ENCODE measurements at regions not wholly inside any gene's neighbourhood (a gene's known extent, or its start where the extent isn't known, plus 50 kb on each side); places are given as distances from the start of the nearest gene placed in this dataset.

DNA sequence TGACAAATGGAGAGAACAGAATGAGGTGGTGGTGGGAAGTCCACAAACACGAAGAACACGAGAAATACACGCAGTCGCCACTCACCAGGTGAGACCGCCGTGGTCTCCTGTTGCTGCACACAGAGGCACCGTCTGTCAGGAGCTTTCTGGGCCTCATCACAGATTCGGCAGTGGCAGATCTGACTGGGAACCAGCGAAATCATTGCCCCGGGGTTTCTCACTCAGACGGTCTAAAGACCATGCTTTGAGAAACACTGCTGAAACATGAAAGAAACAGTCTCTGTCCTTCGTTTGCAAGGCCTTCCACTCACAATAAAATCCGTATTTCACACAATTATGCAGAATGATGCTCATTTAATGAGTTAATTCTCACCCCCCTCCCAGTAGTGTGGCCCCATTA, 130.9 kb upstream of the AFDN start:
- H2AFZ ChIP-seq (replicated peaks; ENCODE audit: low read length, poor library complexity): no peak overlapping the region
- no peaks in the 10 kb centered on the region for H3K9me1 ChIP-seq (ENCODE audit: insufficient read depth, low read length)
- H3K4ac ChIP-seq (ENCODE audit: low read depth, low read length): no peak overlapping the region
- ChIA-PET CTCF (no interaction called here), POLR2A (ENCODE audit: unreplicated experiment) (no interaction called here)
- H2BK15ac ChIP-seq (ENCODE audit: low read depth, low read length): no peak overlapping the region
- no peaks in the 10 kb centered on the region for H3K27me3 ChIP-seq (ENCODE audit: control insufficient read depth, insufficient read depth, low read length)
- no peak for TF ChIP-seq POLR2A (IDR thresholded peaks at IDR 0.05; ENCODE audit: low read depth, low read length)
- H3K18ac ChIP-seq (ENCODE audit: low read depth, low read length): no peak overlapping the region
- no peak overlapping the region for H3K4me2 ChIP-seq (ENCODE audit: low read depth, low read length)
- no peak overlapping the region for H2BK20ac ChIP-seq (ENCODE audit: low read depth, low read length)
- no TSS peak for BruUV-seq (replicated peaks)
- H3K36me3 ChIP-seq (ENCODE audit: control insufficient read depth, insufficient read depth, low read length): no peaks in the 10 kb centered on the region
- H3K27ac ChIP-seq (ENCODE audit: insufficient read depth, low read length): no peak overlapping the region
- no peaks in the 10 kb centered on the region for H3K4me1 ChIP-seq (ENCODE audit: control insufficient read depth, insufficient read depth, low read length)
- no peak overlapping the region for H3K14ac ChIP-seq (replicated peaks; ENCODE audit: low read depth, low read length)
- H3K4me3 ChIP-seq (ENCODE audit: insufficient read depth, low read depth, low read length): no peak overlapping the region
- DNase-seq: no peak
- no peak overlapping the region for H2AK5ac ChIP-seq (ENCODE audit: low read depth, low read length)
- in situ Hi-C loops (cut with MboI; ENCODE audit: low sequenced_read_pairs): no loop called here
- H4K20me1 ChIP-seq (ENCODE audit: insufficient read depth, low read length): no peaks in the 10 kb centered on the region
- ATAC-seq (ENCODE audit: low read depth): no peak
- intact Hi-C loops (cut with micrococcal nuclease): no loop called here
- H4K8ac ChIP-seq (ENCODE audit: low read depth in 2 of 2, low read length in 2 of 2): no peak overlapping the region
- H3K79me1 ChIP-seq (ENCODE audit: low read depth in 1 of 2, low read length in 2 of 2): no peaks in the 10 kb centered on the region
- H3K9ac ChIP-seq (ENCODE audit: low read depth, low read length): no peak overlapping the region
- H3K23ac ChIP-seq (ENCODE audit: low read depth, low read length): no peak overlapping the region
- dilution Hi-C loops (cut with HindIII; ENCODE audit: low sequenced_read_pairs, unreplicated experiment): no loop called here
- H4K91ac ChIP-seq (ENCODE audit: insufficient read depth, low read depth, low read length): no peak overlapping the region
- H2AK9ac ChIP-seq (replicated peaks; ENCODE audit: low read depth, low read length, poor library complexity): no peak overlapping the region
- H2BK5ac ChIP-seq (ENCODE audit: low read depth, low read length, poor library complexity, severe bottlenecking): no peak overlapping the region
- no peak overlapping the region for H3K56ac ChIP-seq (ENCODE audit: extremely low read depth, insufficient read depth, low read length)
- H2BK120ac ChIP-seq (ENCODE audit: low read depth, low read length): no peak overlapping the region
- peaks cover 31% of the 10 kb centered on the region for H3K9me3 ChIP-seq (ENCODE audit: control insufficient read depth, insufficient read depth, low read length)
- no peak overlapping the region for H4K5ac ChIP-seq (ENCODE audit: low read depth, low read length)
- 60% methylated on average over 3 of the region's 13 CpGs; no CpG with 5 or more reads in 1 of the 2 experiments for WGBS, 2 experiments (ENCODE audit: extremely low coverage in 2 of 2, insufficient read length in 1 of 2)

Data from IMR-90 (cell line).